Activated CD8-positive, alpha-beta memory T cell treated with anti-CD3 and anti-CD28 coated beads for 24 hours (primary cell): ENCODE measurements at regions not wholly inside any gene's neighbourhood (a gene's known extent, or its start where the extent isn't known, plus 50 kb on each side); places are given as distances from the start of the nearest gene placed in this dataset.

Experiments
- DNase-seq: peaks from one replicate; pipeline ENCODE4 v3.0.0-alpha.2; 2020

DNA sequence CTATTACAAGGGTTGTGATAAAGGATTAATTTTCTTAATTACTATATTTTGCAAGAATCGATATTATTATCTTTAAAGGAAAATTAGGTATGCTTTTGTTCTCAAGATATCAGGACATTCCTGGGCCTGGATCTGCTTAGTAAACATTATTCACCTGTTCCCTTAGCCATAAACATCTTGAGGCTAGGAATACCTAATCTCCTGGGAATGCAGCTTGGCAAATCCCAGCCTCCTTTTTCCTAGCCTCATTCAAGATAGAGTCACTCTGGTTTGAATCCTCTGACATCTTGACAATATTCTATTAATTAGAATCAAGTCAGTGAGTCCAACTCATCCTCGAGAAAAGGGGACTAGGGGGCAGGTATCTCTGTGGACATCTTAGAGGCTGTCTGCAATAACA, 327.1 kb downstream of the STIM2 start:
- no peak for DNase-seq

DNA sequence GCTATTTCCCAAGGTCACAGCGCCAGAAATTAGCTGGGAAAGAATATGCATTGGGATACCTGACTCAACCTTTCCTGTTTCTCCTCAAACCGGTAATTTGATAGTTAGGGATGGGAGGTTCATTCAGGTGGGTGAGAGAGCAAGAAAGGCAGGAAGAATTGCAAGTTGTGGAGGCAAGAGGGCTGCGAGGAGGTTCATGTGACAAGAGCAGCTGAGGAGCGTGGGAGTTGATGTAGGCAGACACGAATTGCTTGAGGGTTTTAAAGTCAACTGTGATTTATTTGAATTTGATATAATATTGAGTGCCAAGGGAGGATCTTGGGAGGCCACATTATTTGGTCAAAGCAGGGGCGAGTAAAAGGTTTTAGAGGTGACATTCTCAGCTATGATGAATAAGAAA, 329.0 kb downstream of the STIM2 start:
- DNase-seq = no peak

DNA sequence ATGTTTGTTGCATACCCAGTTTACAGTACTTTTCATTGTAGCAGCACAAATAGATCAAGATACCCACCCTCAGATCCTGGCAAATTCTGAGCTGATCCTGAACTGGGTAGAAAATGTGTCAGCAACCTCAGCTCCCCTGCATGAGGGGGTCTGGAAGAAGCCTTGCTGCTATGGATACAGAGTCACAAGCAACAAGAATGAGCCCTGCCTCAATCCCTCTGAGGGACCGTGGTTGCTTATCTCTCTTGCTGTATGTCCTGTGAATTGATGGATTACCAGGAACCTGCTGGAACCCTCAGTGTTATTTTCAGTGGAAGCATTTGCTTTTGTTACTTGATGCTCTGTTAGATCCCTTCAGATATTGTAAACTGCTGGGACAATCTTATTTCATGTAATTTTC, 331.0 kb downstream of the STIM2 start:
- DNase-seq = no peak

DNA sequence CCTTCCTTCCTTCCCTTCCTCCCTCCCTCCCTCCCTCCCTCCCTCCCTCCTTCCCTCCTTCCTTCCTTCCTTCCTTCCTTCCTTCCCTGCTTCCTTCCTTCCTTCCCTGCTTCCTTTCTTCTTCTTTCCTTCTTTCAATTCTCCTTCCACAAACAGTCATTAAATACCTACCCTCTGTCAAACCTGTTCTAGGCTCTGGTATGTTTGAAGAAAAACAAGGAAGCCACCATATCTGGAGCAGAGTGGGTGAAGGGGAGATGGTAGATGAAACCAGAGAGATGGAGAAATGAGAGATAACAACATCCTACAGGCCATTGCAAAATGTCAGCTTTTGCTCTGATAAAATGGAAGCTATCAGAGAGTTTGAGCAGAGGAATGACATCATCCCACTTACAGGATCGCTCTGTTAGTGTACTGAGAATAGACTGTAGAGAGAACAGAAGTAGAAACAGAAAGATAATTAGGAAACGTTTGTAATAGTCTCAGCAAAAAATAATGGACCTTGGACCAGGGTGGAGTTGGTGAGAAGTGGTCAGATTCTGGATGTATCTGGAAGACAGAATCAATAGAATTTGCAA, 334.0 kb downstream of the STIM2 start:
- DNase-seq = no peak

DNA sequence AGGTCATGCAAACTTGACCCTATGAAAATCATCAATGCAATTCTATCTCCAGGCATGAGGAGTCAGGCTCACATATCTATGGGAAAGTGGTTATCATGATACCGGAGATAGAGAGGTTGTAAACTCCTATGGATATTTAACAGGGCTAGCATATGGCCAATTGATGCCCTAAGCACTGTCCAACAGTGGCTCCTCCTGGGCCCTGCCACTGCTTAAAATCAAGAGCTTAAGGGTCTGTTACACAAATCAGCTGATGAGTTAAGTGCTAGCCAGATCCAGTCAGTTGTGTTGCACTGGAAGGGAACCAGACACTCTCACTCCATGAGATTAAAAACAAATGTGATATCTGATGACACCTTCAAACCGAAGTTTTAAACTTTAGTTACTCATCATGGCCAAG, 337.6 kb downstream of the STIM2 start:
- DNase-seq = no peak

DNA sequence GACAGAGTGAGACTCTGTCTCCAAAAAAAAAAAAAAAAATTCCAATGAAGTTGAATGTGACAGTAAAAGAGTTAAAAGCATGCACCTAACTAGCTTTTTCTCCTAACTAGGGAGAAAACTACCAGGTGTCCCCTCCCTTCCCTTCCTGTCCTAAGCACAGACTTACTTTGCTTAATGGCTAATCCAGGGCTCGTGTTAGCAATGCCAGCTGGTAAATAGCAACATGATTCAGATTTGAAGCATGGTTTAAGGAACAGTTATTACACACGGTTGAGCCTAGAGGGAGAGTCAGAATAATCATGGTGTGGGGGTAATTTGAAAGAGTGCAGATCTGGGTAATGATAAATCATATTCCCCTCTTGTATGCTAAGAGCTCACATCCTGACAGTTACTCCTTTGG, 338.3 kb downstream of the STIM2 start:
- no peak for DNase-seq

DNA sequence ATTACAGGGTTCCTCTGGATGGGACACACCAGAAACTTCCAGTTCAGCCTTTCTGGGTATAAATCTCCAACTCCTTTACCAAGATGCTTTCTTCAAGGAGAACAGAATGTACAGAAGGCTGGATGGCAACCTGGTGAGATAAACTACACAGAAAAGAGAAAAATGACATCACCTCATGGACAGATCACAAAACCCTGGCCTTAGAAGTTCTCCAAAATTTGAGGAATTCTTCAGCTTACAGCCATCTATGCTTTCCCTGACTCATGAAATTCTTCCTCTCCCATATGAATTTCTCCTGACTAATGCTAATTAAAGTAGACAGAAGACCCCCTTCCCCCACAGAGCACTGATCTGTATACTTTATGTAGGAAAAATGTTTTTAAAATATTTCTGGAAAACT, 345.4 kb downstream of the STIM2 start:
- no peak for DNase-seq

DNA sequence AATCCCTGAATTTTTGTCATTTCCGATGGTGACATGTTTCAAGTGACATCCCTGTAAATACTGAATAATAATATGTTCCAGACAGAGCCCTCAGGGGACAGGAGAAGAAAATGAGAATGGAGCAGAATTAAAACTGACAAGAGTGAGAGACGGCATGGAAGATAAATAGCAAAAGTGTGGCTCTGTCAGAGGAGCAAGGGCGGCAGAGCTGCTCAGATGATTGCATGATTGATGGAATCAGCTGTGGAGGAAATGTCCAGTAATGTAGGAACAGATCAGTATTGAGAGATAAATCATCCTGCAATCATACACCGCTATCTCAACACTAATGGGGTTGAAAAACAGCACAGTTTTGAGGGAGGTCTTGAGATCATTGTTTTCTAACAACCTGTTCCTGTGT, 350.3 kb downstream of the STIM2 start:
- no peak for DNase-seq

DNA sequence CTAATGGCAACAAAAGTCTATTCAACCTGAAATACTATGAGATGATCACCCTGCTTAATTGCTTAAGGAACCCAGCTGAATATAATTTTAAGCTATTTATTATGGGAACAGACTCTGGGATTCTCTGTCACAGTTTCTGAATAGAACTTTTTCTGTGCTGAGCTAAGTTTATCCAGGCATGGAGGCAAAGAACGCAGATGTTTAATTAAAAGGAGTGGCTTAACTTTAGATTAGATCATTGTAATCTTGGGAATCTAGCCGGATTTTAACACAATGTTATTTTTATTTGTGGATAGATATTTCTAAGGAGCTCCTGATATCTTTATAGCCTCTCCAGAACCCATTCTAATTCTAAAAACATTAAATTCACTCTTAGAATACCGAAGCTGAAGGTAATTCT, 353.4 kb downstream of the STIM2 start:
- no peak for DNase-seq

DNA sequence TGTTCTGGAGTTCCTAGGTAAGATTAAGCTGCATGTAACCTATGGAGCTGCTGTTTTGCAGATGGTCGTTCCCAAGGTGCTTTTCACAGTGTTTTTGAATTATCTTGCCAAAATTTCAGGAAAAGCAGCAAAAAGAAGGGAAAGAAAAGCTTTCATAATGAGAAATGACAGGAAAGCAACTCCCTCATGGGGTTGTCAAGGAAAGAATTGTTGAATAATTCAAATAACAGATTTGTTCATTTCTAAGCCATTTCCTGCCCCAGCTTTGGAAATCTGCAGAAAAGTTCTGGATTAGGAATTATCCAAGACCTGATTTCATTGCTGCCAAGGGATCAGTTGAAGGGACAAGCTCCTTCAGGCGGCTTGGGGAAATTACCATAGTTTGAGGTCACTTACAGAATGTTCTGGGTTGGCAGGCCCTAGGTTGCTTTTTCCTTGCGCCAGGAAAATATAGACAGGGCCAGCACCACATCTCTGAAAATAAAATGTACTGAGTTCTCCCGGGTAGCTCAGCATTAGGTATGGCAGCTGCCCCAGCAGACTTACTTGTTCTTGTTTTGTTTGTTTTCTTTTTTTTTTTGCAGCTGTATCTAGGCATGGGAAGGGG, 354.7 kb downstream of the STIM2 start:
- no peak for DNase-seq

DNA sequence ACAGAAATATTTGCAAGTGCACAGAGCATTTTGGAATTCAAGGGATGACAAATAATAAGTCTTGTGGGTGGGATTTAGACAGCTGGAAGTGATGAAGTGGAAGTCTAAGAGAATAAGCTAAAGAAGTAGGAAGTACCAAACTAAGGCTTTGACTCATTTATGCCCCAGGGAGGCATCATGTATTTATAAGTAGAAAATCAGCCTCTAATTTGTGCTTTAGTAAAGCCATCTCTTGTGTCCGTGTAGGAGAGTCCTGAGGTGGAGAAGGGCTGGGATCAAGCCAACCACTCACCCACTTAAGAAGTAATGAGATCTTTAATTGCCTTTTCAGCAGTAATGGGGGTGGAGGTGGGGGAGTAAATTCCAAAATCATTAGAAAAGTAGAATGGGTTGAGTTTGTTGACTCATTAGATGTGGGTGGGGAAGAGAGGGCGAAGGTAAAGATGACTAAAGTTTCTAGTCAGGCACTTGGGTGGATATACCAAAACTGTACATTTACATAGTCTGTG, 356.7 kb downstream of the STIM2 start:
- DNase-seq = no peak

DNA sequence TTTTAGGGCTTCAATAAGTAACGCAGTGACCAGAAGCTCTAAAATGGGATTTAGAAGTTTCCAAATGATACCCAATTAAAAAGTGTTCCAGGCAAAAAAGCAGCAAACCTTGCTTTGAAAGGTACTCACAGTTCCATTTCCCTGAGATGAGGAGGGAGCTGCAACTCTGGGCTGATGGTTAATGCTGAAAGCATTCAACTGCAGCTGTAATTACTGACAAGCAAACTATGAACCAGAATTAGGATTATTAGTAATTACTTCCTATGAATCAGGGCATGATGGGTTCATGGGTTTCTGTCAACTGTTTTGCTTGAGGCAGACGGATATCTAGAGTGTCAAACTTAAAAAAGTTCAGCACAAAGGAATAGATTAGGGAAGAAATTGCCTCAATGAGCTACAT, 357.4 kb downstream of the STIM2 start:
- no peak for DNase-seq

DNA sequence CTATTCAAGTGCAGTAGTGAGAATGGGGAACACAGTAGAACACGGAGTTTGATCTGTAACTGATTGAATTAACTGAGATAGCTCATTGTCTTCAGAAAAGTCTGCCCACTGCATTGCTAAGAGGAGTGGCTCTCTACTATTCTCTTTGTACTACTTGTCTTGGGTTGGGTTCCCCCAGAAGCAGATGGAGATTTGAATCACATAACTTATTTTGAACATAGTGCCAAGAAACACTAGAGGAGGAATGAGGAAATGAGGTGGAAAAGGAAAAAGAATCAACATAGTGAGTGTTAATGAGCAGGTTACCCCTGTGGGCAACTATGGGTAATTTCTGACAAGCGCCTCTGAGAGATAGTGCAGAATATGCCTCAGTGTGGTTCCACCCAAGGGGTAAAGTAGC, 362.7 kb downstream of the STIM2 start:
- no peak for DNase-seq

DNA sequence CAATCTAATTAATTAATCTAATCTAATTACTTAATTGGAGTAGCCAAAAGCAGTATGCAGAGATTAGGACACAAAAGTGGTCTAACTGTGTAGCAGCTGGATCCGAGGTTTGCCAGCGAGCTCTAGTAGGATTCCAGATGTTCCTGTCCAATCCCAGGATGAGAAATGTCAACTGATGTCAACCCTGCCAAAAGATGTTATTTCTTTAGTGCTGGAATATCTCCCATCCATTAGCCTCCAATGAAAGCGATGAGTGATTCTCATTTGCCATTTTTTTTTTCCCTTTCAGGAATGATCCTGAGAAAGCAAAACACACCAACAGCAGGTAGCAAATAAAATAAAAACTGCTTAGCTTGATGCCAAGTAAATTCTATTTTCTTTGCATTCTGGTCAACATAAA, 372.9 kb downstream of the STIM2 start:
- no peak for DNase-seq

DNA sequence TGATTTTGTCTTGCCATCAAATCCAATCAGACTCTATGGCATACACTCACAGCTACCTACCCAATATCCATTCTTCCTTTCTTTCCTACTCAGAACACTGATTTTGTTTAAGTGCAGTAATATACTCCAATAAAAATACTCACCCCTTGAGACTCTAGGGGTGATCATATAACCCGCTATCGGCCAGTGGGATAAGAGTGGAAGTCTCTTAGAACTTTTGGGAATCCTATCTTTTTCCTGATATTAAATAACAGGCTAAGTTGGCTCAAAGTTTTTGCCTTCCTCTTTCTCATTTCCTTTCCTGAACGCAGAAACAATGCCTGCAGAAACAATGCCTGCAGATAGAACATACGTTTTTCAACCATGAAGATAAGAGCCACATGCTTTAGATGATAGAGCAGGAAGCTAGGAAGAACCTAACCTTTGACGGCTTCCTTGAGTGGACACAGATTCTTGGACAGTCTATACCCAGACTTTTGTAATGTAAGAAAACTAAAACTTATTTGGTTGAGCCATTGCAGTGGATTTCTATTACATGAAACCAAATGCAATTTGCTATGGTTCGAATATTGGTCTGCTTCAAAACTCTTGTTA, 373.8 kb downstream of the STIM2 start:
- no peak for DNase-seq

DNA sequence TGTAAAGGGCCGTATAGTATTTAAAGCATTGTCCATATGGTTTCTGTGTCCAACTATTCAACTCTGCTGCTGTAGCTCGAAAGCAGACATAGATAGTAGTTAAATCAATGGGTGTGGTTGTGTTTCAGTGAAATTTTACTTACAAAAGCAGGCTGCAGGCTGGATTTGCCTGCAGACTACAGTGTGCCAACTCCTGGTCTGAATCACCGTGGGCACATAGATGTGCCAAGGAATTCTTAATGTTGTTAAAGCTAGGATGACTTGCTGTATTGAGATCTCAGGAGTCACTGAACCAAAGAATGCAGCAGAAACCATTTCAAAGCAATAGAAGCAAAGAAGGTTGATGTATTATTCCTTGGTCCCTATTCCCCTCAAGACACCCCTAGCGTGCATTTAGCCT, 379.0 kb downstream of the STIM2 start:
- no peak for DNase-seq

DNA sequence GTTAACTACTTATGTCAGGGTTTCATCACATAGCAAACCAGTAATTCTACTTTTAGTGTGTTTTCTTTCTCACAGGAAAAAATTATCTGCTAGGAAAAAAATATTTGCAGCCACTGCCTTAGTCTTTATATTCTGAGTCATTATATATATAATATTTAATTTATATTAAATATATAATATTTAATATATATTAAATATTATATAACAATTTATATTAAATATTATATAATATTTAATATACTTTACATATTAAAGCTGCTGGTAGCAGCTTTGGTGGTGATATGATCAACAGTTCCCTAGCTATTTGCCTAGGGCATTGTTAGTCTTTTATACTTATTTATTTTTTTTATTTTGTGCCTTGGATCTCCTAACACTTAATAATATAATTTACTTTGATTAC, 381.6 kb downstream of the STIM2 start:
- no peak for DNase-seq

DNA sequence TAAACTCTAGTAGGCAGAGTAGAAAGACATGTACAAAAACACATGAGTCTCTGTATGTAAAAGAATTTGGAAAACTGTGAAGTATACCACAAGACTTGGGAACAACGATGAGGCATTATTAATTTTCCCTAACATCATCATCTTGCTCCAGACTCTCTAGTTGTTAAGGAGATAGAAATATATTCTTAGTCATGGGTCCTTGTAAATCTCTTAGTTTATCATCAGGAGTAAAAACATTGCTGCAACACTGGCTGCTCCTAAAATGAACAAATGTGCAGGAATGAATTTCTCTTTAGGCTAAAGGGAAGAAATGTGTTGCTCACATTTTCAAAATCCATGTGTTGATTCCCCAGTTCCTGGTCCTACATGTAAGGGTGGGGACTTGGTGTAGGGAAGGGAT, 384.6 kb downstream of the STIM2 start:
- DNase-seq = no peak

DNA sequence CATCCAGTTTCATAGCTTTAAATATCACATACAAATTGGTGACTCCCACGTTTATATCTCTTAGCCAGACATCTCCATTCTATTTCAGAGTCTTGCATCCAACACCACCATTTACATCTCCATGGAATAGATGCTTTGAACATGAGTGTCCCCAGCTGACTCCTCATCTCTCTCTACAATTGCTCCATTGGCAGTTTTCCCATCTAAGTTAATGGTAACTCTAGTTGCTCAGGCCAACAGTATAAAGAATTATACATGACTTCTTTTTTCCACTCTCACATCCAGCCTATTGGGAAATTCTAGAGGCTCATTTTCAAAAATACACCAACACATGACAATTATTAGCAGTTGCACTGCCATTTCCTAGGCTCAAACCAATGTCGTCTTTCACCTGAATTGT, 388.2 kb downstream of the STIM2 start:
- DNase-seq = no peak

DNA sequence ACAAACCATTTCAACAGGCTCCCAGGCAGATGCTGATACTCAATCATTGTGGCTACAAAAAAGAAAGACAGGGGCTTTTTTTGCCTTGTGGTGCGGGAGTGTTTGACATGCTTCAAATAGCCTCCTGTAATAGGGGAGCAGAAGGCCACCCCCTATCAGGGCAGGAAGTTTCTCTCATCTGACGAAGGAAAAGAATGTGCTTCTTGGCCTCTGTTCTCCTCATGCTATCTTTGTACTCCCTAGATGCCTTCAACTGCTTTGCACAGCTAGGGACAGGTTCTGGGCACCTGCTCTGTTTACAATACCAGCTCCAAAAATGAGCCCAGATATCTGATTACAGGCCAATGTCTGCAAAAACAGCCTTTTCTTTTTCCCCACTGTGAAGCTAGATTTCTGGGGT, 391.1 kb downstream of the STIM2 start:
- DNase-seq = no peak

DNA sequence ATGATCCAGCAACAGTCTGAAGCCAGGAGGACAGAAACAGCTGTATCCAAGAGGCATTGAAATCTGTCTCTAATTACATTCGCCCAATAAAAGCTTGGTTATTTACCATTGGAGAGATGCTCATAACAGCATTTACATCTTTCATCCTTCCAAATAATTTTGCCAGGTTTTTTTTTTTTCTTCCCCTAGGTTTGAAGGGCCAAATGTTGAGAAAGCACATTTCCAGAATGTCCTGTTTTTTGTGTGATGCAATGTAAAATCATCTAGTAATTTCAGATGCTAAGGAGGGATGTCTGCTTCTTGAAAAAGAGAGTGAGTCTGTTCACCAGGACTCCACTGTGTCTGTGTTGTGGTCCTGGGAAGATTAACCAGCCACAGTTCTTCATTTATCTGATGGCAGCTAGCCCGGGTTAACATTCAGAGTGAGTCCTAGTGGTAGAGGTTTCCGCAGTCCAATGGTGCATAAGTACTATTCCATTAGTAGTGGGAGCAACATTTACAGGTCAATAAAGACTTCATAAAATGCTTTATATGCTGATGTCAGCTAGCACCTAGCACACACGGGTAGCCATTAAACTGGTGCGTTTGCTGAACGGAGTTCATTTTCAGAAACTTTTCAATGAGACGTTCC, 406.8 kb downstream of the STIM2 start:
- DNase-seq = no peak

DNA sequence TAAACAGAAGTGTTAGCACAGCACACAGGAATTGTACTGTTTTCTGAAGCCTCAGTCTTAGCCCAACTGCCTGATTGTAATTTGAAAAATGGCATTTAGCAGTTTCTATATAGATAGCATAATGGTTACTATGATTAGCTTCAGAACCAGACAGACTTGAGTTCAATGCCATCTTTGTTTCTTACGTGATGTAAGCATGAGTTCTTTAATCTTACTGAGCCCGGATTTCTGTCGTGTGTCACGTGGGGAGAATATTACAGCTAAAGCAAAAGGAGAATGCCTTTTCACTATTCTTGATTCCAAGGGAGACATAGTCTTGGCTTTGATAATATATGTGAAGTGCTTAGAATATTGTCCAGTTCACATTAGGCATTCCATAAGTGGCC, 407.3 kb downstream of the STIM2 start:
- DNase-seq = no peak

DNA sequence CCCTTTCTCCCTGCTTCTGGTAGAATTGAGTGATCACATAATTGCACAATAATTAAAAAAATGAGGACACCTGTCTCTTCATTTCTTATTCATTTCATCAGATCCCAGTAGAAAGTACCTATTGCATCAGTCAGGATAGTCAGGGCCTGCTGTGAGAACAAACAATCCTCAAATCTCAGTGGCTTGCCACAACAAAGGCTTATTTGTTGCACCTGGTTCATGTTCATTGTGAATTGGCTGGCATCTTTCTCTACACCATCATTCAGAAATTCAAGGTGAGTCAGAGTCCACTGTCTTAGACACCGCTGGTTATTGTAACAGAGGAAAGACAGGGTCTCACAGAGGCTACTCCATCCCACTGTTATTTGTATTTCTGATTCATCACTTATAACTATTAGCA, 409.8 kb downstream of the STIM2 start:
- DNase-seq = no peak

DNA sequence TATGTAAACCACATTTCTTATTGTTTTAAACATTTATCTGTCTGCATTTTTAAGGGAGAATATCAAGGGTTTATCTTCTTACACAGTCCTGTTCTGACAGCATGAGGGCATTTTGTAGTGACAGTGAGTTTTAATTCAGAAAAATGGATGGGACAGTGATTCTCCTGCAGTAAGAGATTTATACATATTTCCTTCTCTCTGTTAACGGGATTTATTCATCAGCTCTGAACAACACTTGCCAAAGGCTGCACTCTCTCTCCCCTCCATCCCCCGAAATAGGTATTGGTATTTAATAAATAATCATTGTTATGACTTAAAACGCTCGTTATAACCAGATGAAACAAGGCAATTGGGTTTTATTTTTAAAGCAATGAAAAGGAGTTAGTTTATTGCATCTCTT, 410.9 kb downstream of the STIM2 start:
- no peak for DNase-seq

DNA sequence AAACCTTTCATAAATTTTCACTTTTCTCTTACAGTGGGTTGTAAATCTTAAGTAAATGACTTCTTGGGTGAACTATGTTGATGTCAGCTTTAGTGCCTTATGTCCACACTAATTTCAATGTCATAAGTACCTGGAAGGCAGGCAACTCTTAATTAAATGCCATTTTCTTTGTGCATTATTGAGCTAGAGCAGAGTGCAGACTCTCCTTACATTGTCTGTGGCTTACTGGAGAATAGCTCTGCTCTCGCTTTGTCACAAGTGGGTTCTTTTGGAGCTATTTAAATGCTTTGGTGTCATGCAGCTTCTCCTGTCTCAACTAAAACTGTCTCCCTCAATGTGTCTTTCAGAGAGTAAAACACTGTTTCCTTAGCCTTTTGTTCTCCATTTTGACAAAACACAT, 411.6 kb downstream of the STIM2 start:
- no peak for DNase-seq
